H1 (cell line): ENCODE measurements at regions not wholly inside any gene's neighbourhood (a gene's known extent, or its start where the extent isn't known, plus 50 kb on each side); places are given as distances from the start of the nearest gene placed in this dataset.

ENCODE experiments used
- ATF3 ChIP-seq: IDR thresholded peaks from 2 replicates; pipeline ENCODE4 v1.6.1; 2011; ENCODE audit warnings: low read depth, mild to moderate bottlenecking, low read length; ENCODE audit not compliant: insufficient read depth
- CEBPB ChIP-seq: IDR thresholded peaks from 2 replicates; pipeline ENCODE4 v1.6.1; 2012; ENCODE audit warnings: low read depth, low read length
- CHD2 ChIP-seq: IDR thresholded peaks from 2 replicates; pipeline ENCODE4 v1.6.1; 2012; ENCODE audit warnings: low read length, improper control_type of control experiment
- CTCF ChIP-seq, 3 experiments: IDR thresholded peaks; 1 replicate in 2 of 3; 2 replicates in 1 of 3; pipeline versions ENCODE4 v1.5.1 to v1.6.1; 2011; ENCODE audit warnings: low read length in 3 of 3, mild to moderate bottlenecking in 3 of 3, inconsistent platforms in 2 of 3, low read depth in 1 of 3, moderate library complexity in 1 of 3; ENCODE audit not compliant: insufficient read depth in 1 of 3; ENCODE audit errors: control extremely low read depth in 1 of 3
- JUND ChIP-seq: IDR thresholded peaks from 2 replicates; pipeline ENCODE4 v1.6.1; 2011; ENCODE audit warnings: mild to moderate bottlenecking, improper control_type of control experiment, low read length
- NRF1 ChIP-seq: IDR thresholded peaks from 2 replicates; pipeline ENCODE4 v1.6.1; 2011; ENCODE audit warnings: mild to moderate bottlenecking, low read depth, low read length, improper control_type of control experiment
- PHF8 ChIP-seq: fragments of 200-600 bp; sonication (generic); conservative IDR thresholded peaks from 2 replicates; pipeline ENCODE4 v1.7.1; 2012; ENCODE audit warnings: low read depth, mild to moderate bottlenecking, inconsistent platforms, low read length, moderate library complexity
- POLR2A ChIP-seq, 2 experiments: IDR thresholded peaks; 1 replicate in 1 of 2; 2 replicates in 1 of 2; pipeline ENCODE4 v1.6.1; 2011; ENCODE audit warnings: low read depth in 2 of 2, low read length in 2 of 2, mild to moderate bottlenecking in 2 of 2; ENCODE audit errors: control extremely low read depth in 1 of 2
- POLR2AphosphoS5 ChIP-seq: IDR thresholded peaks from 2 replicates; pipeline ENCODE4 v1.6.1; 2011; ENCODE audit warnings: low read depth, low read length
- RFX5 ChIP-seq: IDR thresholded peaks from 2 replicates; pipeline ENCODE4 v1.6.1; 2011; ENCODE audit warnings: low read depth, low read length, improper control_type of control experiment, borderline replicate concordance
- RNF2 ChIP-seq: fragments of 200-900, 300-1000 bp; sonication (generic); IDR thresholded peaks from 2 replicates; pipeline ENCODE4 v1.7.1; 2016; ENCODE audit warnings: borderline replicate concordance, low read depth, mild to moderate bottlenecking, antibody characterized with exemption, low read length; ENCODE audit not compliant: poor library complexity, severe bottlenecking; ENCODE audit errors: missing control alignments
- SIN3A ChIP-seq, 2 experiments: IDR thresholded peaks in 1 of 2; conservative IDR thresholded peaks in 1 of 2; 2 replicates each; pipeline ENCODE4 v1.6.1; 2011 to 2012; ENCODE audit warnings: low read length in 2 of 2, improper control_type of control experiment in 1 of 2, low read depth in 1 of 2, mild to moderate bottlenecking in 1 of 2
- TAF1 ChIP-seq: IDR thresholded peaks from 2 replicates; pipeline ENCODE4 v1.6.1; 2011; ENCODE audit warnings: mild to moderate bottlenecking, low read depth, low read length
- ZNF274 ChIP-seq: IDR thresholded peaks from 2 replicates; pipeline ENCODE4 v1.7.0; 2012; ENCODE audit warnings: low read length, borderline replicate concordance; ENCODE audit errors: extremely low read depth

- no peak for TF ChIP-seq NRF1
- TF ChIP-seq CTCF (IDR thresholded peaks at IDR 0.05; ENCODE audit: control extremely low read depth in 1 of 3, insufficient read depth in 1 of 3, low read depth in 1 of 3, low read length in 3 of 3) = no peak
- TF ChIP-seq CHD2 = no peak
- TF ChIP-seq SIN3A (conservative IDR thresholded peaks at IDR 0.05 in 1 of 2, IDR thresholded peaks at IDR 0.05 in 1 of 2; ENCODE audit: low read depth in 1 of 2, low read length in 2 of 2) = no peak
- TF ChIP-seq POLR2A (IDR thresholded peaks at IDR 0.05; ENCODE audit: control extremely low read depth in 1 of 2, low read depth in 2 of 2, low read length in 2 of 2) = no peak
- no peak for TF ChIP-seq JUND
- TF ChIP-seq ATF3 = no peak
- no peak for TF ChIP-seq PHF8
- no peak for TF ChIP-seq RNF2
- TF ChIP-seq POLR2AphosphoS5 = no peak
- TF ChIP-seq RFX5 = no peak
- no peak for TF ChIP-seq ZNF274
- no peak for TF ChIP-seq CEBPB
- TF ChIP-seq TAF1 = no peak
These were observed 142.4 kb downstream of the NDUFA10 start for GRCh38 chr2:239882781-239883180.
